AG20443 (cell line): ENCODE measurements at regions not wholly inside any gene's neighbourhood (a gene's known extent, or its start where the extent isn't known, plus 50 kb on each side); places are given as distances from the start of the nearest gene placed in this dataset.

Experiments used
- DNase-seq: peaks from one replicate; pipeline ENCODE4 v3.0.0; 2012; ENCODE audit warnings: low spot score, mixed read lengths

DNA sequence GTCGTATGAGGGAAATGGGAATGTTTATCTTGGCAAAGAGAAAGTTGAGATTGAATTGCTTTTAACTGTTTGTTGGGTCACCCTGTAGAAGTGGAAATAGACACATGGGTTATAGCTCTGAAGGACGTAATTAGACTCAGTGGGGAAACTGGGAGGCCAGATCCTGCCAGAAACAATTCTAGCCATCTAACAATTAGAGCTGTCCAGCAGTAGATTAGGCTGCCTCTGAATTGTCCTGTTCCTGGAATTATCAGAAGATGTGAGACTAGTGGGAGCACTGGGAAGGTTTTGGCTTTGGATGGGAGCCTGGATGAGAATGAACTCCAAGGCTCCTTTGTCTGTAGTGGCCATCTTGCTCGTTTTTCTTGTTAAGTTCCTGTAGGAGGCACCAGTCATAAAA is 61.9 kb upstream of the IGFBP7 start:
- DNase-seq = no peak

DNA sequence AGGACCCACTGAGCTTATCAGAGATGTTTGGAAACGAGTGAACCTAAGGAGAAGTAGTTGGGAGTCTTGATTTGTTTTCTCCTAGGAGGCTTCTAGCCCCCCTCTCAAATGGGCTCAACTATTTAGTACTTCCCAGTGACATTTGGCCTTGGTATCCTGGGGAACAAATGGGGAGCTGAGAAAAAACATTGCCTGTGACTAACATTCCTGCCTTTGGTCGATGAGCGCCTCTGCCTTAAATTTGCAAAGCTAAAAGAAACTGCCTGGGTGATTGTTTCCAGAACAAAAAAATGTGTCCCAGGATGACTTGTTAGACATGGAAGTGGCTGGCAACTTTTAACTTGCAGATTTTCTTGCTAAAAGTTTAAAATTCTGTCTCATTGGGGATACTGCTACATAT is 58.8 kb upstream of the IGFBP7 start:
- DNase-seq = peak; percentile 23

DNA sequence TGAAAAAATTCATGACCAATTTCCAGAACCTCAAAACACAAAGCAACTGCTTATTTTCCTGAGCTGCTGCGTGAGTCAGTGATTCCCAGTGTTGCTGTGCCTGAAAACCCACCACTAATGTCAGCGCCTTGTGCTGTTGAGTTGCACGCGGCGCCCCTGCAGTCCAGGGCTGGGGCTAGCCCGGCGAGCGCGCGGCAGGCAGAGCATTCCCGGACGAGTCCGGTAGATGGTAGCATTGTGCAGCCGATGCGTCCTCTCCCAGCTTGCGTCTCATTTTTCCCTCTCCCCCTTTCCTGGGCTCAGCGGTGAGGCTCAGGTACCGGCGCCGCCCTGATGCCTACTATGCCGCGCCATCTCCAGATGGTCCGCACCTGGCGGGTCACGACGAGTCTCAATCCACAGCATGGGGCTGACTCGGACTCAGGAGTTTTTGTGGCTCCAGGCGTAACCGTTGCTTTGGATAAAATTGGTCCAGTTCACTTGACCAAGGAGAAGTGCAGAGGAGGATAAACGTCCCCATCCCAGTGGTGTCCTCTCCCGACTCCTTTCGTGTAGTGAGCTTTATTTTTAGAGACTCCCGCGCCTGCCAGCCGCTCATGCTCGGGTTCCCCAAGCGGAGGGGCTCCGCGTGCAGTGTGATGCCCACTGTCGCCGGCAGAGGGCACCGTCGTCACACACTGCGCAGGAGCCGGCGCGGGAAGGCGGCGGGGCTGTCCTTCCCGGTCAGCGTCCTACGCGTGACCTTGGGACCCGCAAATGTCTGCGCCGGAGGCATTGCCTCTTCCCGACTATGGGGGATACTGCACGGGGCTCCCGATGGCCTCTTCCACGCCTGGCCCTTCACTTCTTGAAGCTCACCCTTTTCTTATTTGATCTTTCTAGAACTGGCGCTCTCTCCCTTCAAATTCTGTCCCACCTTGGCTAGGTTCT is 53.6 kb upstream of the IGFBP7 start:
- peak; percentile 89 for DNase-seq

- DNase-seq = no peak
Observed at GRCh38 chr4:57162499-57163019, 52.4 kb upstream of the IGFBP7 start.
